ENCODE measurements at regions not wholly inside any gene's neighbourhood (a gene's known extent, or its start where the extent isn't known, plus 50 kb on each side); places are given as distances from the start of the nearest gene placed in this dataset.

DNA sequence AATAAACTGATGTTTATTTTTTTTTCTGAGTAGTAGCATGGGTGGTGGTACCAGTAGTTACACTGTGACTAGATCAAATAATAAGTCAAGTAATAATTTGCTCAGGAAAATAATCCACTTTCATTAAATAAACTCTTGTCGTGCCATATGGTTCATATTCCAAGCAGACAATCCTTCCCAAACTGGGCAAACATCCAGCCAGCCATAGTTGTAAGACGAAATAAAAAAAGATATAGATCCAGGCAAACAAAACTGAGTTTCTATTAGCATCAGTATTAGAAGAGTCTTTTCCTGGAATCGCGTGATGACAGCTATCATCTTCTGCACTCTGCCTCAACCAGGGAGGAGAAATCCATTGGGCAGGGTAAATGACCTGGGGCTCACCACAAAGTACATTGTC, 508.4 kb upstream of the GOT2 start:
- Histone ChIP-seq H3K27me3 (no peaks in the 10 kb centered on the region), H3K36me3 (no peaks in the 10 kb centered on the region), H3K27ac (no peak overlapping the region), H3K4me1 (no peaks in the 10 kb centered on the region), H3K4me3 (no peak overlapping the region), H3K9me3 (no peaks in the 10 kb centered on the region)
- TF ChIP-seq, protein P1, sequence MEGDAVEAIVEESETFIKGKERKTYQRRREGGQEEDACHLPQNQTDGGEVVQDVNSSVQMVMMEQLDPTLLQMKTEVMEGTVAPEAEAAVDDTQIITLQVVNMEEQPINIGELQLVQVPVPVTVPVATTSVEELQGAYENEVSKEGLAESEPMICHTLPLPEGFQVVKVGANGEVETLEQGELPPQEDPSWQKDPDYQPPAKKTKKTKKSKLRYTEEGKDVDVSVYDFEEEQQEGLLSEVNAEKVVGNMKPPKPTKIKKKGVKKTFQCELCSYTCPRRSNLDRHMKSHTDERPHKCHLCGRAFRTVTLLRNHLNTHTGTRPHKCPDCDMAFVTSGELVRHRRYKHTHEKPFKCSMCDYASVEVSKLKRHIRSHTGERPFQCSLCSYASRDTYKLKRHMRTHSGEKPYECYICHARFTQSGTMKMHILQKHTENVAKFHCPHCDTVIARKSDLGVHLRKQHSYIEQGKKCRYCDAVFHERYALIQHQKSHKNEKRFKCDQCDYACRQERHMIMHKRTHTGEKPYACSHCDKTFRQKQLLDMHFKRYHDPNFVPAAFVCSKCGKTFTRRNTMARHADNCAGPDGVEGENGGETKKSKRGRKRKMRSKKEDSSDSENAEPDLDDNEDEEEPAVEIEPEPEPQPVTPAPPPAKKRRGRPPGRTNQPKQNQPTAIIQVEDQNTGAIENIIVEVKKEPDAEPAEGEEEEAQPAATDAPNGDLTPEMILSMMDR (IDR thresholded peaks at IDR 0.05), result no peak
- intact Hi-C loops (cut with DNase I), result no loop called here
- no peak for DNase-seq (ENCODE audit: low spot score in 2 of 2)

DNA sequence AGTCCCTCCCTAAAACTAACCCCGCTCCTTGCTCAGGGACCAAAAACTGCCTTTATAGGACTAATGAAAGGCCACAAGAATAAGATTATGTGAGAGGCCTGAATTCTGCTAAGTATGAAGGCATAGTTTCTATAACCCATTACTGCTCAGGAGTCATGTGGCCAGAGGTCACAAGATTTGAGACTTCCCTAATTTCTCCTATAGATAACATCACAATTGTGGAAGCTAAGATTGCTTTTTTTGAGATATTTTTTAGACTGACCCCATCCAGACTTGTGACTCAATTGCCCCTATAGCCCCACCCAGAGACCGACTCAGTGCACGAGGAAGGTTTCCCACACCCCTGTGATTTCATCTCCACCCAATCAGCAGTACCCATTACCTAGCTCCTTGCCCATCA, 504.1 kb upstream of the GOT2 start:
- DNase-seq (ENCODE audit: low spot score in 2 of 2), result no peak
- H3K27me3 ChIP-seq, result no peaks in the 10 kb centered on the region
- H3K4me1 ChIP-seq, result no peaks in the 10 kb centered on the region
- TF ChIP-seq, protein P1 (IDR thresholded peaks at IDR 0.05), result no peak
- H3K27ac ChIP-seq, result no peak overlapping the region
- intact Hi-C loops (cut with DNase I), result no loop called here
- H3K4me3 ChIP-seq, result no peak overlapping the region
- no peaks in the 10 kb centered on the region for H3K9me3 ChIP-seq
- H3K36me3 ChIP-seq, result no peaks in the 10 kb centered on the region

DNA sequence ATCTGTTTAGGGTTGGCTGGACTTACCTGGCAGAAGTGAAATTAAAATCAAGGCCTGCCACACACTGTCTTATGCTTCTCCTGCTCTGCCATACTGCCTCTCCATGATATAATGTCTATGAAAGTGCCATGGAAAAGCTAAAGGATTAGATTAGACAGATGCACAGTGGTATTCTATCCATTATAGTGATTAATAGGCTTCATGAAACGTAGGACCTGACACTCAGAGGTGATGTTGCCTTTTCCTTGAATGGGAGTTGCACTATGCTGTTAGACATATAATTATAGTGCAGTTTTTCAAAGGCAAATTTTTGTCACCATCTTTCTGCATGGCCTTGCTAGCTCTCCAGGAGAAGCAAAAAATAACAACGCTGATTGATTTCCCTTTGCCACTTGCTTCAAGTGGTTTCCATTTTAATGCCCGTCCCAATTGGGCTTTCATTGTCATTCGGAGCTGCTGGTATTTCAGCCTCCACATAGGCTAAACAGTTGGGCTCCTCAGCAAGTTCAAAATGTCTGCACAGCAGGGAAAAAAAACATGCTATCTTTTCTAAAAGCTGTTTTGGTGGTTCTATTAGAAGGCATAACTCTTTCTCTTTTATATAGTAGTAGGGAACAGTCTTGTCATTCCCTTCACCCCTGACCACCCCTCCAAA, 502.8 kb upstream of the GOT2 start:
- intact Hi-C loops (cut with DNase I), result no loop called here
- no peaks in the 10 kb centered on the region for H3K4me1 ChIP-seq
- no peak for DNase-seq (ENCODE audit: low spot score in 2 of 2)
- no peaks in the 10 kb centered on the region for H3K27me3 ChIP-seq
- no peak overlapping the region for H3K27ac ChIP-seq
- H3K4me3 ChIP-seq, result no peak overlapping the region
- H3K36me3 ChIP-seq, result no peaks in the 10 kb centered on the region
- TF ChIP-seq, protein P1 (IDR thresholded peaks at IDR 0.05), result no peak
- no peaks in the 10 kb centered on the region for H3K9me3 ChIP-seq

DNA sequence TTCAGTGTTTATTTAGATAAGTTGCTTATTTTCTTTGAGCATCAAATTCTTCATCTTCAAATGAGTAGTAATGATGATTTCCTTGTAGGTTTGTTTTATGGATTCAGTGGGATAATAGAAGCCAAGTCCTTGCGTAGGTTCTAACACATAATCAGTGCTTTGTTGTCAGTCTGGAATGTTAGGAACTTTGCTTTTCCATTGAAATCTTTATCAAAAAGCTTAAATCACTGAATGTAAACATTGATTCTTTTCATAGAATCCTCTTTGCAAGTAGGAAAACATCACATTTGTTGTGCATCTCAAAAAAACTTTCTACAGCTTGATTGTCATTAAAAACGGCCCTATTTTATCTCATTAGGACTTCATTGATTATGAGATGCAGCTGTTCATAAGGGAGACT, 490.3 kb upstream of the GOT2 start:
- TF ChIP-seq, protein P1 (IDR thresholded peaks at IDR 0.05), result no peak
- intact Hi-C loops (cut with DNase I), result no loop called here
- Histone ChIP-seq H3K27me3 (no peaks in the 10 kb centered on the region), H3K4me3 (no peak overlapping the region), H3K36me3 (no peaks in the 10 kb centered on the region), H3K9me3 (no peaks in the 10 kb centered on the region), H3K4me1 (no peaks in the 10 kb centered on the region), H3K27ac (no peak overlapping the region)
- DNase-seq (ENCODE audit: low spot score in 2 of 2), result no peak

DNA sequence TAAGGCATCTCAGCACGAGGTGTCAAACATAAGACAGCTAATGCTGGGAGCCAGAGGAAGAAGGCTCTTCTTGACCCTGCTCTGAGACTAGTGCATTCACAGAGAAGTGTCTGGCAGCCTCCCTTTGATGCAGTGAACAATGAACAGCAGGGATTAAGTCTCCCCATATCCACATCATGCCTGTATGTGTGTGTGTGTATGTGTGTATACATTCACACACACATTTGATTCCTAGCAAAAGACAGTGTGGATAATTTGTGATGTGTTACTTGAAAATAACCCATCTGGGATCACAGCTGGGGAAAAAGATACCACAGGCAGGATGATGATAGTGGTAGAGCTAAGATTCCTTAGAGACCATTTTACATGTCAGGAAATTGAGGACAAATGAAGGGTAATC, 485.9 kb upstream of the GOT2 start:
- Histone ChIP-seq H3K4me3 (no peak overlapping the region), H3K9me3 (no peaks in the 10 kb centered on the region), H3K27ac (no peak overlapping the region), H3K27me3 (no peaks in the 10 kb centered on the region), H3K36me3 (no peaks in the 10 kb centered on the region), H3K4me1 (no peaks in the 10 kb centered on the region)
- no peak for DNase-seq (ENCODE audit: low spot score in 2 of 2)
- intact Hi-C loops (cut with DNase I), result no loop called here
- TF ChIP-seq, protein P1 (IDR thresholded peaks at IDR 0.05), result no peak

DNA sequence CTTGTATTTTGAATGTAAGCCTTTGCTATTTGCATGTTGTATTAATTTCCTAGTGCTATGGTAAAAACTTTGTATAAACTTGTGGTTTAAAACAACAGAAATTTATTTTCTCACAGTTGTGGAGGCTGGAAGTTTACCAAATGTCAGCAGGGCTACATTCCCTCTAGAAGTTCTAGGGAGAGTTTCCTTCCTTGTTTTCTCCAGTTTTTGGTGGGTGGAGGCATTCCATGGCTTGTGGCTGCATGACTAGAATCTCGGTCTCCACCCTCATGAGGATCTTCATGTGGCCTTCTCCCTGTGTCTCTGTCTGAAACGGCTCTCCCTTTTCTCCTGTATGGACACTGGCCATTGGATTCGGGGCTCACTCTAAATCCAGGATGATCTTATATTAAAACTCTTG, 482.2 kb upstream of the GOT2 start:
- no peak for DNase-seq (ENCODE audit: low spot score in 2 of 2)
- TF ChIP-seq, protein P1 (IDR thresholded peaks at IDR 0.05), result no peak
- H3K4me1 ChIP-seq, result no peaks in the 10 kb centered on the region

More for the DNA sequence above, 482.2 kb upstream of the GOT2 start:
- intact Hi-C loops (cut with DNase I), result no loop called here
- Histone ChIP-seq H3K9me3 (no peaks in the 10 kb centered on the region), H3K27me3 (no peaks in the 10 kb centered on the region), H3K27ac (no peak overlapping the region), H3K36me3 (no peaks in the 10 kb centered on the region), H3K4me3 (no peak overlapping the region)
